ENCODE measurements at regions not wholly inside any gene's neighbourhood (a gene's known extent, or its start where the extent isn't known, plus 50 kb on each side); places are given as distances from the start of the nearest gene placed in this dataset.

- Histone ChIP-seq H3K27me3 (replicated peaks in 2 of 5; ENCODE audit: control insufficient read depth in 4 of 5, insufficient read depth in 5 of 5, low read length in 4 of 5) (peaks cover 0 to 6% (median 0%) of the 10 kb centered on the region in 5 experiments), H3K4me3 (ENCODE audit: control insufficient read depth in 1 of 7, extremely low read depth in 1 of 7, insufficient read depth in 4 of 7, low read depth in 2 of 7, low read length in 6 of 7) (no peak overlapping the region), H3K9me3 (ENCODE audit: control extremely low read depth in 1 of 5, control insufficient read depth in 4 of 5, insufficient read depth in 2 of 5, low read depth in 1 of 5, low read length in 4 of 5) (peaks cover 0 to 5% (median 0%) of the 10 kb centered on the region in 5 experiments), H3K4me1 (ENCODE audit: control extremely low read depth in 1 of 4, control insufficient read depth in 4 of 4, insufficient read depth in 4 of 4, low read length in 3 of 4) (no peaks in the 10 kb centered on the region), H3K27ac (ENCODE audit: insufficient read depth in 1 of 2, low read depth in 1 of 2, low read length in 2 of 2, poor library complexity in 1 of 2, severe bottlenecking in 2 of 2) (no peak overlapping the region), H3K36me3 (ENCODE audit: control insufficient read depth in 4 of 4, insufficient read depth in 4 of 4, low read length in 3 of 4) (no peaks in the 10 kb centered on the region)
- WGBS (ENCODE audit: insufficient coverage): no CpG with 5 or more reads among the region's 1 CpG
- CTCF ChIA-PET: interaction anchor here (1.0 kb wide), 1 partner anchor 24 kb away, joined by 3 read pairs; no protein-coding TSS in a partner anchor
- POLR2A ChIA-PET: no interaction called here
- no peak for DNase-seq
These were observed 140.7 kb upstream of the ZFP64 start for GRCh38 chr20:52332230-52332629.

- DNase-seq: no peak
- 100% methylated on average over 1 of the region's 2 CpGs for WGBS (ENCODE audit: insufficient coverage)
- Histone ChIP-seq H3K9me3 (ENCODE audit: control extremely low read depth in 1 of 5, control insufficient read depth in 4 of 5, insufficient read depth in 2 of 5, low read depth in 1 of 5, low read length in 4 of 5) (peaks cover 0 to 5% (median 0%) of the 10 kb centered on the region in 5 experiments), H3K4me3 (ENCODE audit: control insufficient read depth in 1 of 7, extremely low read depth in 1 of 7, insufficient read depth in 4 of 7, low read depth in 2 of 7, low read length in 6 of 7) (no peak overlapping the region), H3K36me3 (ENCODE audit: control insufficient read depth in 4 of 4, insufficient read depth in 4 of 4, low read length in 3 of 4) (no peaks in the 10 kb centered on the region), H3K27me3 (replicated peaks in 2 of 5; ENCODE audit: control insufficient read depth in 4 of 5, insufficient read depth in 5 of 5, low read length in 4 of 5) (peaks cover 0 to 6% (median 0%) of the 10 kb centered on the region in 5 experiments), H3K27ac (ENCODE audit: insufficient read depth in 1 of 2, low read depth in 1 of 2, low read length in 2 of 2, poor library complexity in 1 of 2, severe bottlenecking in 2 of 2) (no peak overlapping the region), H3K4me1 (ENCODE audit: control extremely low read depth in 1 of 4, control insufficient read depth in 4 of 4, insufficient read depth in 4 of 4, low read length in 3 of 4) (no peaks in the 10 kb centered on the region)
- POLR2A ChIA-PET: no interaction called here
- CTCF ChIA-PET: interaction anchor here (1.0 kb wide), 1 partner anchor 24 kb away, joined by 3 read pairs; no protein-coding TSS in a partner anchor
These were observed 140.1 kb upstream of the ZFP64 start for GRCh38 chr20:52331655-52332054.

GRCh38 chr20:52321396-52321795 is 129.8 kb upstream of the ZFP64 start:
- H3K4me3 ChIP-seq (ENCODE audit: control insufficient read depth in 1 of 7, extremely low read depth in 1 of 7, insufficient read depth in 4 of 7, low read depth in 2 of 7, low read length in 6 of 7): no peak overlapping the region
- peaks cover 0 to 4% (median 0%) of the 10 kb centered on the region in 5 experiments for H3K9me3 ChIP-seq (ENCODE audit: control extremely low read depth in 1 of 5, control insufficient read depth in 4 of 5, insufficient read depth in 2 of 5, low read depth in 1 of 5, low read length in 4 of 5)
- 100% methylated on average over 1 of the region's 3 CpGs for WGBS (ENCODE audit: insufficient coverage)
- DNase-seq: no peak
- H3K36me3 ChIP-seq (ENCODE audit: control insufficient read depth in 4 of 4, insufficient read depth in 4 of 4, low read length in 3 of 4): no peaks in the 10 kb centered on the region
- ChIA-PET CTCF (interaction anchor here (1.0 kb wide), 1 partner anchor 9 kb away, joined by 3 read pairs; no protein-coding TSS in a partner anchor), POLR2A (no interaction called here)
- no peaks in the 10 kb centered on the region for H3K4me1 ChIP-seq (ENCODE audit: control extremely low read depth in 1 of 4, control insufficient read depth in 4 of 4, insufficient read depth in 4 of 4, low read length in 3 of 4)
- no peak overlapping the region for H3K27ac ChIP-seq (ENCODE audit: insufficient read depth in 1 of 2, low read depth in 1 of 2, low read length in 2 of 2, poor library complexity in 1 of 2, severe bottlenecking in 2 of 2)
- peaks cover 0 to 9% (median 3%) of the 10 kb centered on the region in 5 experiments for H3K27me3 ChIP-seq (replicated peaks in 2 of 5; ENCODE audit: control insufficient read depth in 4 of 5, insufficient read depth in 5 of 5, low read length in 4 of 5)

GRCh38 chr20:52318651-52319050 is 127.1 kb upstream of the ZFP64 start:
- H3K36me3 ChIP-seq (ENCODE audit: control insufficient read depth in 4 of 4, insufficient read depth in 4 of 4, low read length in 3 of 4): no peaks in the 10 kb centered on the region
- DNase-seq: no peak
- ChIA-PET CTCF (no interaction called here), POLR2A (no interaction called here)
- H3K27ac ChIP-seq (ENCODE audit: insufficient read depth in 1 of 2, low read depth in 1 of 2, low read length in 2 of 2, poor library complexity in 1 of 2, severe bottlenecking in 2 of 2): no peak overlapping the region
- peaks cover 0 to 15% (median 7%) of the 10 kb centered on the region in 5 experiments for H3K27me3 ChIP-seq (replicated peaks in 2 of 5; ENCODE audit: control insufficient read depth in 4 of 5, insufficient read depth in 5 of 5, low read length in 4 of 5)
- H3K4me3 ChIP-seq (ENCODE audit: control insufficient read depth in 1 of 7, extremely low read depth in 1 of 7, insufficient read depth in 4 of 7, low read depth in 2 of 7, low read length in 6 of 7): no peak overlapping the region
- H3K9me3 ChIP-seq (ENCODE audit: control extremely low read depth in 1 of 5, control insufficient read depth in 4 of 5, insufficient read depth in 2 of 5, low read depth in 1 of 5, low read length in 4 of 5): peaks cover 0 to 4% (median 0%) of the 10 kb centered on the region in 5 experiments
- H3K4me1 ChIP-seq (ENCODE audit: control extremely low read depth in 1 of 4, control insufficient read depth in 4 of 4, insufficient read depth in 4 of 4, low read length in 3 of 4): no peaks in the 10 kb centered on the region
- WGBS (ENCODE audit: insufficient coverage): 85% methylated on average over 6 of the region's 6 CpGs

- ChIA-PET CTCF (interaction anchor here (1.2 to 2.6 kb wide), 3 partner anchors 12 to 903 kb away, joined by 4 to 8 read pairs (median 5); no protein-coding TSS in a partner anchor), POLR2A (no interaction called here)
- no peaks in the 10 kb centered on the region for H3K4me1 ChIP-seq (ENCODE audit: control extremely low read depth in 1 of 4, control insufficient read depth in 4 of 4, insufficient read depth in 4 of 4, low read length in 3 of 4)
- no peak for DNase-seq
- 29% methylated on average over 14 of the region's 16 CpGs for WGBS (ENCODE audit: insufficient coverage)
- no peak overlapping the region for H3K27ac ChIP-seq (ENCODE audit: insufficient read depth in 1 of 2, low read depth in 1 of 2, low read length in 2 of 2, poor library complexity in 1 of 2, severe bottlenecking in 2 of 2)
- no peak overlapping the region for H3K4me3 ChIP-seq (ENCODE audit: control insufficient read depth in 1 of 7, extremely low read depth in 1 of 7, insufficient read depth in 4 of 7, low read depth in 2 of 7, low read length in 6 of 7)
- H3K36me3 ChIP-seq (ENCODE audit: control insufficient read depth in 4 of 4, insufficient read depth in 4 of 4, low read length in 3 of 4): no peaks in the 10 kb centered on the region
- H3K27me3 ChIP-seq (replicated peaks in 2 of 5; ENCODE audit: control insufficient read depth in 4 of 5, insufficient read depth in 5 of 5, low read length in 4 of 5): peaks cover 3 to 25% (median 8%) of the 10 kb centered on the region in 5 experiments
- peaks cover 0 to 4% (median 0%) of the 10 kb centered on the region in 5 experiments for H3K9me3 ChIP-seq (ENCODE audit: control extremely low read depth in 1 of 5, control insufficient read depth in 4 of 5, insufficient read depth in 2 of 5, low read depth in 1 of 5, low read length in 4 of 5)
These were observed 121.9 kb upstream of the ZFP64 start for GRCh38 chr20:52313341-52313963.

GRCh38 chr20:52312132-52312729 is 120.7 kb upstream of the ZFP64 start:
- POLR2A ChIA-PET: interaction anchor here (0.6 kb wide), 1 partner anchor 1186 kb away, joined by 4 read pairs; no protein-coding TSS in a partner anchor
- CTCF ChIA-PET: interaction anchor here (0.6 to 2.6 kb wide), 10 partner anchors 9 to 1617 kb away, joined by 3 to 8 read pairs (median 3); no protein-coding TSS in a partner anchor

More at GRCh38 chr20:52312132-52312729, 120.7 kb upstream of the ZFP64 start:
- H3K27me3 ChIP-seq (replicated peaks in 2 of 5; ENCODE audit: control insufficient read depth in 4 of 5, insufficient read depth in 5 of 5, low read length in 4 of 5): peaks cover 3 to 21% (median 8%) of the 10 kb centered on the region in 5 experiments
- peak; percentile 48 to 65 (median 57) for DNase-seq
- H3K4me1 ChIP-seq (ENCODE audit: control extremely low read depth in 1 of 4, control insufficient read depth in 4 of 4, insufficient read depth in 4 of 4, low read length in 3 of 4): no peaks in the 10 kb centered on the region
- no peaks in the 10 kb centered on the region for H3K36me3 ChIP-seq (ENCODE audit: control insufficient read depth in 4 of 4, insufficient read depth in 4 of 4, low read length in 3 of 4)
- peaks cover 0 to 4% (median 0%) of the 10 kb centered on the region in 5 experiments for H3K9me3 ChIP-seq (ENCODE audit: control extremely low read depth in 1 of 5, control insufficient read depth in 4 of 5, insufficient read depth in 2 of 5, low read depth in 1 of 5, low read length in 4 of 5)
- H3K27ac ChIP-seq (ENCODE audit: insufficient read depth in 1 of 2, low read depth in 1 of 2, low read length in 2 of 2, poor library complexity in 1 of 2, severe bottlenecking in 2 of 2): no peak overlapping the region
- no peak overlapping the region for H3K4me3 ChIP-seq (ENCODE audit: control insufficient read depth in 1 of 7, extremely low read depth in 1 of 7, insufficient read depth in 4 of 7, low read depth in 2 of 7, low read length in 6 of 7)
- WGBS (ENCODE audit: insufficient coverage): 80% methylated on average over 1 of the region's 2 CpGs
